ENCODE measurements at regions not wholly inside any gene's neighbourhood (a gene's known extent, or its start where the extent isn't known, plus 50 kb on each side); places are given as distances from the start of the nearest gene placed in this dataset.

DNA sequence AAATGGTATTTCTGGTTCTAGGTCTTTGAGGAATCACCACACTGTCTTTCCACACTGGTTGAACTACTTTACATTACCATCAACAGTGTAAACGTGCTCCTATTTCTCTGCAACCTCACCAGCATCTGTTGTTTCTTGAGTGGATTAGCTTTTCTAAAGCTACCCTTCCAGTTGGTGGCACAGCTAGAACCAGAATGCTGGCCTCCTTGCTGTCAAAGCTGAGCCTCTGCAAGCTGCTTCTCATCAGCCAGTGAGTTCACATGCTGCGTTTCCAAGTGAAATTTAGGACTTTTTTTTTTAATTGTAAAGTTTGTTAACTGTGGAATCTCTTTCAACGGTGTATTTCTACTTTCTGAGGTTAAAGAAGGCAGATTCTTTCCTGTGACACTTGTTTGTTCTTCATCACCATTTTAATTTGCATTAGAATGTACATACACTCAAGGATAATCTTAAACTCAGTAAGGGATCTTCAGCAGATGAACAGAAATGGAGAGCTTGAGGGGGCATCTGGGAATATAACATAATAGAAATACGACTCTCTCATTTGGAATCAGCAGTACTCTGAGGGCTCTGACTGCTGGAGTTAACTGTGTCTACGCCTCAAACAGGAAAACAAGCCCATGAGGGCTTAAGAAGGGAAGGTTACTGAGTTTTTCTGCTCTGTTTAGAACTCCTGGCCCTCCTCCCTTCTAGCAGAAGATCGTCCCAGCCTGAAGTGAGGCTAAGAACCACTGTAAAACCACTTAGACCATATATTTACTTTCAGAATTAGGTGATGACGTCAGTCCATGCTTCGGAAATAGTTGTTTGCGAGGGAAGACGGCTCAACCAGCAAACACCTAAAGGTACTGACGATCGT is 148.4 kb upstream of the FAM20A start:
- no peak for DNase-seq (ENCODE audit: low spot score)
- Histone ChIP-seq H3K4me3 (no peak overlapping the region), H3K9me3 (peaks cover 0 to 12% of the 10 kb centered on the region in 2 donors), H3K27ac (no peak overlapping the region), H3K4me1 (no peaks in the 10 kb centered on the region), H3K27me3 (no peaks in the 10 kb centered on the region), H3K36me3 (no peaks in the 10 kb centered on the region)
- TF ChIP-seq, protein P1, sequence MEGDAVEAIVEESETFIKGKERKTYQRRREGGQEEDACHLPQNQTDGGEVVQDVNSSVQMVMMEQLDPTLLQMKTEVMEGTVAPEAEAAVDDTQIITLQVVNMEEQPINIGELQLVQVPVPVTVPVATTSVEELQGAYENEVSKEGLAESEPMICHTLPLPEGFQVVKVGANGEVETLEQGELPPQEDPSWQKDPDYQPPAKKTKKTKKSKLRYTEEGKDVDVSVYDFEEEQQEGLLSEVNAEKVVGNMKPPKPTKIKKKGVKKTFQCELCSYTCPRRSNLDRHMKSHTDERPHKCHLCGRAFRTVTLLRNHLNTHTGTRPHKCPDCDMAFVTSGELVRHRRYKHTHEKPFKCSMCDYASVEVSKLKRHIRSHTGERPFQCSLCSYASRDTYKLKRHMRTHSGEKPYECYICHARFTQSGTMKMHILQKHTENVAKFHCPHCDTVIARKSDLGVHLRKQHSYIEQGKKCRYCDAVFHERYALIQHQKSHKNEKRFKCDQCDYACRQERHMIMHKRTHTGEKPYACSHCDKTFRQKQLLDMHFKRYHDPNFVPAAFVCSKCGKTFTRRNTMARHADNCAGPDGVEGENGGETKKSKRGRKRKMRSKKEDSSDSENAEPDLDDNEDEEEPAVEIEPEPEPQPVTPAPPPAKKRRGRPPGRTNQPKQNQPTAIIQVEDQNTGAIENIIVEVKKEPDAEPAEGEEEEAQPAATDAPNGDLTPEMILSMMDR (IDR thresholded peaks at IDR 0.05) = no peak

DNA sequence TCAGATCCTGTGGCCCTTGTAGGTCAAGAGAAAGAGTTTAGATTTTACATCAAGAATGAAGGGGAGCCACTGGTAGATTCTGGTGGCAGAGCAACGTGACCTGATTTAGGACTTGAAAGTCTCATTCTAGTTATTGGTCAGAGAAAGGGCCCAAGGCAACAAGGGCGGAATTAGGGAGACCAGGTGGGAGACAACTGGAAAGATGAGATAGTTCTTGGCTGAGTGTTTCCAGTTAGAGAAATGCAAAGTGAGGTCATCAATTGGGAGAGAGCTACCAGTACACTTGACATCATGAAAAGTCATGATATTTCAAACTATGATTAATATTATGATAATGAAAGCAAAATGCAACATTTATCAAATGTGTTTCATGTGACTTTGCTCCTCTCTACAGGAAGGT is 147.2 kb upstream of the FAM20A start:
- no peaks in the 10 kb centered on the region for H3K36me3 ChIP-seq
- DNase-seq (ENCODE audit: low spot score) = no peak
- TF ChIP-seq, protein P1 (IDR thresholded peaks at IDR 0.05) = no peak
- no peak overlapping the region for H3K4me3 ChIP-seq
- no peaks in the 10 kb centered on the region for H3K4me1 ChIP-seq
- H3K9me3 ChIP-seq = peaks cover 0 to 17% of the 10 kb centered on the region in 2 donors
- no peaks in the 10 kb centered on the region for H3K27me3 ChIP-seq
- no peak overlapping the region for H3K27ac ChIP-seq

DNA sequence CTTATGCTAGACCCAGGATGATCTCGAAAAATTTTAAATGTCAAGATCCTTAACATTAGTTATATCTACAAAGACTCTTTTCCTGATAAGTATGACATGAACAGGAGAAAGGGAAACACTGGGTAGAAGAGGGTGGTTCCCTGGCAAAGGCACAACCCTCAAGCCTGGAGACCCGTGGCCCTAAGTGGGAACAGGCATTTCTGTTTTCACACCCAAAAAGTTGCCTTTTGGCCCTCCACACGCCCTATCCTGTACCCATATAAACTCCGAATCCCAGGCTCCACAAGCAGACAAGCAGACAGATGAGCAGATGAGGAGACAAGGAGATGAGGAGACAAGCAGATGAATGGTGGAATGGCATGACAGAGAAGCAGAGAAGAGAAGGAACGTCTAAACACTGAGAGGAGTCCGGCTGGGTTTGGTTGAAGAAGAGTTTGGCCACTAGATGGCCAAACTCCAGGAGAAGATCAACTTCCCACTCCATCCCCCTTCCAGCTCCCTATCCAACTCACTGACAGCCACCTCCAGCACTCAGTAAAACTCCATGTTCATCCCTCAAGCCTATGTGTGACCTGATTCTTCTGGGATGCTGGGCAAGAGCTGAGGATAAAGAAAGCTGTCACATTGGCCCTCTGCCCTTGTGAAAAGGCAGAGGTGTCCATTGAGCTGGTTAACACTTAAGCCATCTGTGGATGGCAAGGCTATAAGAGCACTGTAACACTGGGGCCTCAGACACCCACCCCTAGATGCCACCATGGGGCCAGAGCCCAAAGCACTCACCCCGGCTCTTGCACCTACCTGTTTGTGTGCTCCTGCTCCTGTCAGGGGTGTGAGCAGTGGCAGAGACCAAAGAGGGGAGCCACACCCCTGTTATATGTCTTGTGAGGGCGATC is 139.6 kb upstream of the FAM20A start:
- TF ChIP-seq, protein P1 (IDR thresholded peaks at IDR 0.05) = no peak
- no peak overlapping the region for H3K27ac ChIP-seq
- H3K4me3 ChIP-seq = no peak overlapping the region
- no peaks in the 10 kb centered on the region for H3K36me3 ChIP-seq
- peaks cover 0 to 6% of the 10 kb centered on the region in 2 donors for H3K4me1 ChIP-seq
- no peaks in the 10 kb centered on the region for H3K27me3 ChIP-seq
- peaks cover 0 to 26% of the 10 kb centered on the region in 2 donors for H3K9me3 ChIP-seq
- no peak for DNase-seq (ENCODE audit: low spot score)

DNA sequence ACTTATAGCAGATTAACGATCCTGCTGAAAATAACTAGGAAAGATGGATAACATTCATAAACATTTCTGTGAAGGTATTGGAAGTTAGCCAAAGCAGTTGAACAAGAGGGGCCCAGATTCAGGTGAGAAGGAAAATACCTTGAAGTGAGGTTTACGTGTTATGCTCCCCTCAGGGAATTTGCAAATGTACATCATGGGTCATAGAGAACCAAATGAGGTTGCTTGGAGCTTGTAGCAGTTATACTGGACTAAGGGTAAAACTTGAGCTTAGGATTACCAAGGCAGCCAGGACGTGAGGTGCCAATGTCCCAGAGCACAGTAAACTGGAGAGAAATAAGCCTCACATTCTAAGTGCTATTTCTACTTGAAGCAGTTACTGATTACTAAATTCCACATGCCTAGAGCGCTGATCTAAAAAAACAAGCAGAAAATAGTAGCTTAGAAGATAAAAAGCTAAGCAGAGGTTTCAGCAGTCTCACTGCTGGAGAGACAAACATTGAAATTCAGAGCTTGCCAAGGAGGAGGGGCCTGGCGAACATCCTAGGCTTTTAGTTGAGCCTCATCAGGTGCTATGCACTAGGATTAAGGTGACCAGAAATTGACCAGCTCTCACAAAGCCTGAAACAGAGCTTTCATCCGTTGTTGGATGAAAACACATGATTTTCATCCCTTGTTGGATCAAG is 136.7 kb upstream of the FAM20A start:
- no peak for DNase-seq (ENCODE audit: low spot score)
- H3K4me3 ChIP-seq = no peak overlapping the region
- H3K27me3 ChIP-seq = no peaks in the 10 kb centered on the region
- no peaks in the 10 kb centered on the region for H3K36me3 ChIP-seq
- H3K4me1 ChIP-seq = peaks cover 0 to 26% of the 10 kb centered on the region in 2 donors
- peak overlapping the region in 1 of 2 donors; percentile 46 for H3K27ac ChIP-seq
- TF ChIP-seq, protein P1 (IDR thresholded peaks at IDR 0.05) = no peak
- peaks cover 0 to 9% of the 10 kb centered on the region in 2 donors for H3K9me3 ChIP-seq

DNA sequence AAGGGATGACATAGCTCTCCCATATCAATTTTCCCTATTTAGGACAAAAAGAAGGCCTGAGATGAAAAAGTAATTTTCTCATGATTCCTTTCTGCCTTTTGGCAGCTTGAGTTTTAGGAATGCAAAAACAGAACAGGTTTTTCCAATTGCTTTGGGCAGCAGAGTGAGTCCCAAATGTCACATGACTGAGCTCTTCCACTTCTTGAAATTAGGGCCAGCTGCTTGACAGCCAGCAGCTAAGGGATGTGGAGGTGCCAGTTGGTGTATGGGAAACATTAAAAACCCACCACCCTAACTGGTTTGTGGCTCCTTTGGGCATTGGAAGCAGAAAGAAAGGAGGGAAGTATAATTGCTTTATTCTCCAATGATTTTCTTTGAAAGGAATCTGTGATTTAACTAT is 133.8 kb upstream of the FAM20A start:
- TF ChIP-seq, protein P1 (IDR thresholded peaks at IDR 0.05) = no peak
- Histone ChIP-seq H3K27ac (peak overlapping the region in 1 of 2 donors; percentile 81), H3K36me3 (no peaks in the 10 kb centered on the region), H3K9me3 (no peaks in the 10 kb centered on the region), H3K27me3 (no peaks in the 10 kb centered on the region), H3K4me1 (peaks cover 0 to 28% of the 10 kb centered on the region in 2 donors), H3K4me3 (no peak overlapping the region)
- DNase-seq (ENCODE audit: low spot score) = no peak

All from right atrium auricular region (tissue), 2 donors.